ENCODE measurements at regions not wholly inside any gene's neighbourhood (a gene's known extent, or its start where the extent isn't known, plus 50 kb on each side); places are given as distances from the start of the nearest gene placed in this dataset.

DNA sequence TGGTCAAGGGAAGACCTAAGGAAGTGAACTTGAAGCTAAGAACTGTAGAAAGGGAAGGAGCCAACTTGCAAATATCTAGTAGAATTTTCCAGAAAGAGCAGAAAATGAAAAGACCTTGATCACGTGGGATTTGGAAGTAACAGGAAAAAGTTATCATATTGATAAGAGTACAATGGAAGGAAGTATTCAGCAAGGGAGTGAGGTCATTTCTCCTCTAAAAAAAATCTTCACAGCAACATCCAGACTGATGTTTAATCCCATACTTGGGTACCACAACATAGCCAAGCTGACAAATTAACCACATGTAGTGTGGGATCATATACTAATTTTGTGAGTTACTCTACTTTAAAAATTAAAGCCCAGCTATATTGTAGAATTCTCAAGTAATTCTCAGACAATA, 207.0 kb upstream of the CXCL12 start:
- Histone ChIP-seq H3K4me1 (ENCODE audit: control insufficient read depth in 5 of 5, insufficient read depth in 5 of 5, low read length in 5 of 5) (peaks cover 0 to 26% (median 0%) of the 10 kb centered on the region in 5 donors), H3K27me3 (ENCODE audit: control insufficient read depth in 3 of 3, insufficient read depth in 3 of 3, low read length in 2 of 3) (no peaks in the 10 kb centered on the region), H3K9ac (ENCODE audit: insufficient read depth in 1 of 2, low read length in 2 of 2) (no peak overlapping the region), H3K36me3 (ENCODE audit: control insufficient read depth in 4 of 4, insufficient read depth in 4 of 4, low read length in 4 of 4) (no peaks in the 10 kb centered on the region), H3K27ac (ENCODE audit: low read depth in 1 of 2, low read length in 1 of 2) (no peak overlapping the region), H3K4me3 (no peak overlapping the region), H3K9me3 (ENCODE audit: control insufficient read depth in 4 of 4, insufficient read depth in 3 of 4, low read length in 3 of 4) (peaks cover 0 to 3% (median 0%) of the 10 kb centered on the region in 4 donors)
- DNase-seq = no peak
- ATAC-seq (ENCODE audit: insufficient read depth, low FRiP score) = no peak
- TF ChIP-seq, protein P1, sequence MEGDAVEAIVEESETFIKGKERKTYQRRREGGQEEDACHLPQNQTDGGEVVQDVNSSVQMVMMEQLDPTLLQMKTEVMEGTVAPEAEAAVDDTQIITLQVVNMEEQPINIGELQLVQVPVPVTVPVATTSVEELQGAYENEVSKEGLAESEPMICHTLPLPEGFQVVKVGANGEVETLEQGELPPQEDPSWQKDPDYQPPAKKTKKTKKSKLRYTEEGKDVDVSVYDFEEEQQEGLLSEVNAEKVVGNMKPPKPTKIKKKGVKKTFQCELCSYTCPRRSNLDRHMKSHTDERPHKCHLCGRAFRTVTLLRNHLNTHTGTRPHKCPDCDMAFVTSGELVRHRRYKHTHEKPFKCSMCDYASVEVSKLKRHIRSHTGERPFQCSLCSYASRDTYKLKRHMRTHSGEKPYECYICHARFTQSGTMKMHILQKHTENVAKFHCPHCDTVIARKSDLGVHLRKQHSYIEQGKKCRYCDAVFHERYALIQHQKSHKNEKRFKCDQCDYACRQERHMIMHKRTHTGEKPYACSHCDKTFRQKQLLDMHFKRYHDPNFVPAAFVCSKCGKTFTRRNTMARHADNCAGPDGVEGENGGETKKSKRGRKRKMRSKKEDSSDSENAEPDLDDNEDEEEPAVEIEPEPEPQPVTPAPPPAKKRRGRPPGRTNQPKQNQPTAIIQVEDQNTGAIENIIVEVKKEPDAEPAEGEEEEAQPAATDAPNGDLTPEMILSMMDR (IDR thresholded peaks at IDR 0.05; ENCODE audit: control extremely low read depth, extremely low read depth) = no peak
- WGBS, 2 donors = 26 to 38% methylated on average over 1 of the region's 1 CpG

GRCh38 chr10:44593952-44594351, 209.1 kb upstream of the CXCL12 start:
- no peaks in the 10 kb centered on the region for H3K27me3 ChIP-seq (ENCODE audit: control insufficient read depth in 3 of 3, insufficient read depth in 3 of 3, low read length in 2 of 3)
- no peak overlapping the region for H3K27ac ChIP-seq (ENCODE audit: low read depth in 1 of 2, low read length in 1 of 2)
- TF ChIP-seq, protein P1 (IDR thresholded peaks at IDR 0.05; ENCODE audit: control extremely low read depth, extremely low read depth) = no peak
- H3K4me1 ChIP-seq (ENCODE audit: control insufficient read depth in 5 of 5, insufficient read depth in 5 of 5, low read length in 5 of 5) = peaks cover 0 to 15% (median 0%) of the 10 kb centered on the region in 5 donors
- WGBS, 2 donors = 70 to 86% methylated on average over 7 of the region's 7 CpGs
- no peak overlapping the region for H3K9ac ChIP-seq (ENCODE audit: insufficient read depth in 1 of 2, low read length in 2 of 2)
- DNase-seq (no peak), ATAC-seq (ENCODE audit: insufficient read depth, low FRiP score) (no peak)
- no peaks in the 10 kb centered on the region for H3K36me3 ChIP-seq (ENCODE audit: control insufficient read depth in 4 of 4, insufficient read depth in 4 of 4, low read length in 4 of 4)
- H3K9me3 ChIP-seq (ENCODE audit: control insufficient read depth in 4 of 4, insufficient read depth in 3 of 4, low read length in 3 of 4) = peaks cover 0 to 3% (median 0%) of the 10 kb centered on the region in 4 donors
- H3K4me3 ChIP-seq = no peak overlapping the region

- Histone ChIP-seq H3K4me3 (no peak overlapping the region), H3K4me1 (ENCODE audit: control insufficient read depth in 5 of 5, insufficient read depth in 5 of 5, low read length in 5 of 5) (no peaks in the 10 kb centered on the region), H3K9ac (ENCODE audit: insufficient read depth in 1 of 2, low read length in 2 of 2) (no peak overlapping the region), H3K9me3 (ENCODE audit: control insufficient read depth in 4 of 4, insufficient read depth in 3 of 4, low read length in 3 of 4) (no peaks in the 10 kb centered on the region), H3K27ac (ENCODE audit: low read depth in 1 of 2, low read length in 1 of 2) (no peak overlapping the region), H3K27me3 (ENCODE audit: control insufficient read depth in 3 of 3, insufficient read depth in 3 of 3, low read length in 2 of 3) (peaks cover 0 to 5% (median 0%) of the 10 kb centered on the region in 3 donors), H3K36me3 (ENCODE audit: control insufficient read depth in 4 of 4, insufficient read depth in 4 of 4, low read length in 4 of 4) (no peaks in the 10 kb centered on the region)
- DNase-seq (peak in 2 of 3 donors; percentile 34 to 53), ATAC-seq (ENCODE audit: insufficient read depth, low FRiP score) (no peak)
- 81 to 84% methylated on average over 1 of the region's 1 CpG for WGBS, 2 donors
- TF ChIP-seq, protein P1 (IDR thresholded peaks at IDR 0.05; ENCODE audit: control extremely low read depth, extremely low read depth) = no peak
These were observed 222.2 kb upstream of the CXCL12 start for GRCh38 chr10:44607116-44607515.

DNA sequence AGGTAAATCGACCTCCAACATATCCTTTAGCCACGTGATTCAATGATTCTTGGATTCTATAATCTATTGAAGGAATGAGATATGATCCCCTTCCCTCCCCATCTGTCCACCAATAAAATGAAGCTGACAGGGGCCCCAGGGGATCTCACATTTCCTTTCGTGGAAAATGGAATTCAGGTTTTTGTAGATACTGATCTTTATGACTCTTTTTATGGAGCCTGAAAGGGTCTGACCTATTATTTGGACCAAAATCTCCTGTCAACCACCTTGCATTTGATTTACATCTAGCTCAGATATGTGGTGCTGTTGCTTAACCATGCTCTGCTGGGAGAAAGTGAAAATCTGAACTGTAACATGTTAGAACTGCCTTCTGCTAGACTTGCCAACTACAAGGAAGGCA, 234.0 kb upstream of the CXCL12 start:
- H3K4me3 ChIP-seq = no peak overlapping the region
- no peaks in the 10 kb centered on the region for H3K4me1 ChIP-seq (ENCODE audit: control insufficient read depth in 5 of 5, insufficient read depth in 5 of 5, low read length in 5 of 5)
- WGBS, 2 donors = 69 to 74% methylated on average over 3 of the region's 3 CpGs
- no peak overlapping the region for H3K9ac ChIP-seq (ENCODE audit: insufficient read depth in 1 of 2, low read length in 2 of 2)
- ATAC-seq (ENCODE audit: insufficient read depth, low FRiP score) (no peak), DNase-seq (no peak)
- H3K36me3 ChIP-seq (ENCODE audit: control insufficient read depth in 4 of 4, insufficient read depth in 4 of 4, low read length in 4 of 4) = no peaks in the 10 kb centered on the region
- peaks cover 0 to 3% (median 0%) of the 10 kb centered on the region in 3 donors for H3K27me3 ChIP-seq (ENCODE audit: control insufficient read depth in 3 of 3, insufficient read depth in 3 of 3, low read length in 2 of 3)
- no peaks in the 10 kb centered on the region for H3K9me3 ChIP-seq (ENCODE audit: control insufficient read depth in 4 of 4, insufficient read depth in 3 of 4, low read length in 3 of 4)
- TF ChIP-seq, protein P1 (IDR thresholded peaks at IDR 0.05; ENCODE audit: control extremely low read depth, extremely low read depth) = no peak
- H3K27ac ChIP-seq (ENCODE audit: low read depth in 1 of 2, low read length in 1 of 2) = no peak overlapping the region
